Psoas muscle (tissue), 7 donors: ENCODE measurements at regions not wholly inside any gene's neighbourhood (a gene's known extent, or its start where the extent isn't known, plus 50 kb on each side); places are given as distances from the start of the nearest gene placed in this dataset.

ENCODE experiments used
- ATAC-seq, 4 donors: fragments of 200-7000 bp; cut with Tn5 transposase; one replicate each; pipeline ENCODE4 v1.9.1; 2020; ENCODE audit warnings: moderate library complexity in 3 of 4, mild to moderate bottlenecking in 2 of 4
- DNase-seq, 2 donors: peaks; one replicate each; pipeline ENCODE4 v3.0.0-alpha.2; 2020
- H3K27ac ChIP-seq: fragments of 200-600 bp; one replicate; pipeline ENCODE4 v1.8.0; 2022
- H3K27me3 ChIP-seq, 3 donors: fragments of 200-600 bp in 1 of 3; one replicate each; pipeline versions ENCODE4 v1.6.1 to v1.8.0; 2013 to 2022; ENCODE audit warnings: low read length in 2 of 3, mild to moderate bottlenecking in 2 of 3, moderate library complexity in 1 of 3; ENCODE audit not compliant: insufficient read depth in 3 of 3
- H3K36me3 ChIP-seq, 2 donors: fragments of 200-600 bp in 1 of 2; one replicate each; pipeline versions ENCODE4 v1.6.1 to v1.8.0; 2013 to 2022; ENCODE audit warnings: low read depth in 1 of 2, mild to moderate bottlenecking in 1 of 2, moderate library complexity in 1 of 2; ENCODE audit not compliant: insufficient read depth in 1 of 2
- H3K4me1 ChIP-seq: fragments of 200-600 bp; one replicate; pipeline ENCODE4 v1.8.0; 2022
- H3K4me3 ChIP-seq: fragments of 200-600 bp; one replicate; pipeline ENCODE4 v1.8.0; 2022; ENCODE audit warnings: mild to moderate bottlenecking
- H3K9me3 ChIP-seq: fragments of 200-600 bp; one replicate; pipeline ENCODE4 v1.8.0; 2022
- WGBS, 3 donors: extraction: QIAGEN DNeasy Blood & Tissue Kit; methylation state at CpG; one replicate each; pipeline versions ENCODE4 v1.1.6 to v1.1.7; 2013; 5-methylcytosine and 5-hydroxymethylcytosine counted together
- intact Hi-C, 2 donors: fragments of 100-400 bp; cut with DNase I; formaldehyde crosslinking; loops; one replicate each; pipeline versions ENCODE4 v1.11.0 to v1.14.2; 2022
- TF ChIP-seq, protein P1 (sequence below): fragments of 200-600 bp; IDR thresholded peaks from one replicate; pipeline ENCODE4 v1.8.0; 2022; ENCODE audit warnings: antibody characterized with exemption
- donor health status: healthy with polysubstance abuse.
- donor health status: DM: no; HTN: no; CAD: no; lungs with moderate emphysema.
- donor health status: Bipolar disorder and iron deficiency.
- donor health status: healthy.
- donor health status: DM: yes; HTN: yes; CAD: no.
- donor health status: DM: no; HTN: no; CAD: no.
- donor health status: DM: yes; HTN: yes; CAD: no.

DNA sequence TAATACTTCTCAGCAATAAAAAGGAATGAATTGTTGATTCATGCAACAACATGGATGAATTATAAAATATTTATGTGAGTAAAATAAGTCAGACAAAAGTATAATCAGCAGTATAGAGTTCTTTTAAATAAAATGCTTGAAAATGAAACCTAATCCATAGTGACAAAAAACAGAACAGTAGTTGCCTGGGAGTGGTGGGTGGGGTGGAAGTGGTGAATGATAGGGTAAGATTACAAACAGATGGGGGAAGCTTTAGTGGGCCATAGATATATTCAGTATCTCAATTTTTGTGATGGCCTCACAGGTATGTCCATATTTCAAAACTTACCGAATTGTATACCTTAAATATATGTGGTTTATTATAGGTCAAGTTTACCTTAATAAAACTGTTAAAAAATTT is 124.9 kb upstream of the UBL3 start:
- Histone ChIP-seq H3K4me1 (no peaks in the 10 kb centered on the region), H3K4me3 (no peak overlapping the region), H3K36me3 (no peaks in the 10 kb centered on the region), H3K9me3 (no peaks in the 10 kb centered on the region), H3K27ac (no peak overlapping the region), H3K27me3 (no peaks in the 10 kb centered on the region)
- intact Hi-C loops = no loop called here
- TF ChIP-seq, protein P1, sequence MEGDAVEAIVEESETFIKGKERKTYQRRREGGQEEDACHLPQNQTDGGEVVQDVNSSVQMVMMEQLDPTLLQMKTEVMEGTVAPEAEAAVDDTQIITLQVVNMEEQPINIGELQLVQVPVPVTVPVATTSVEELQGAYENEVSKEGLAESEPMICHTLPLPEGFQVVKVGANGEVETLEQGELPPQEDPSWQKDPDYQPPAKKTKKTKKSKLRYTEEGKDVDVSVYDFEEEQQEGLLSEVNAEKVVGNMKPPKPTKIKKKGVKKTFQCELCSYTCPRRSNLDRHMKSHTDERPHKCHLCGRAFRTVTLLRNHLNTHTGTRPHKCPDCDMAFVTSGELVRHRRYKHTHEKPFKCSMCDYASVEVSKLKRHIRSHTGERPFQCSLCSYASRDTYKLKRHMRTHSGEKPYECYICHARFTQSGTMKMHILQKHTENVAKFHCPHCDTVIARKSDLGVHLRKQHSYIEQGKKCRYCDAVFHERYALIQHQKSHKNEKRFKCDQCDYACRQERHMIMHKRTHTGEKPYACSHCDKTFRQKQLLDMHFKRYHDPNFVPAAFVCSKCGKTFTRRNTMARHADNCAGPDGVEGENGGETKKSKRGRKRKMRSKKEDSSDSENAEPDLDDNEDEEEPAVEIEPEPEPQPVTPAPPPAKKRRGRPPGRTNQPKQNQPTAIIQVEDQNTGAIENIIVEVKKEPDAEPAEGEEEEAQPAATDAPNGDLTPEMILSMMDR = no peak
- DNase-seq (no peak), ATAC-seq (no peak)
- 96 to 100% (median 100%) methylated on average over 1 of the region's 1 CpG for WGBS, 3 donors

- no peak for ATAC-seq
- 87 to 94% (median 93%) methylated on average over 5 of the region's 5 CpGs for WGBS, 3 donors
- H3K9me3 ChIP-seq = no peaks in the 10 kb centered on the region
- no peak overlapping the region for H3K27ac ChIP-seq
- no peaks in the 10 kb centered on the region for H3K36me3 ChIP-seq
- TF ChIP-seq, protein P1 = no peak
- no peak for DNase-seq
- H3K27me3 ChIP-seq = no peaks in the 10 kb centered on the region
- no peaks in the 10 kb centered on the region for H3K4me1 ChIP-seq
- intact Hi-C loops = no loop called here
- H3K4me3 ChIP-seq = no peak overlapping the region
These were observed 118.9 kb upstream of the UBL3 start for GRCh38 chr13:29969286-29969685.

DNA sequence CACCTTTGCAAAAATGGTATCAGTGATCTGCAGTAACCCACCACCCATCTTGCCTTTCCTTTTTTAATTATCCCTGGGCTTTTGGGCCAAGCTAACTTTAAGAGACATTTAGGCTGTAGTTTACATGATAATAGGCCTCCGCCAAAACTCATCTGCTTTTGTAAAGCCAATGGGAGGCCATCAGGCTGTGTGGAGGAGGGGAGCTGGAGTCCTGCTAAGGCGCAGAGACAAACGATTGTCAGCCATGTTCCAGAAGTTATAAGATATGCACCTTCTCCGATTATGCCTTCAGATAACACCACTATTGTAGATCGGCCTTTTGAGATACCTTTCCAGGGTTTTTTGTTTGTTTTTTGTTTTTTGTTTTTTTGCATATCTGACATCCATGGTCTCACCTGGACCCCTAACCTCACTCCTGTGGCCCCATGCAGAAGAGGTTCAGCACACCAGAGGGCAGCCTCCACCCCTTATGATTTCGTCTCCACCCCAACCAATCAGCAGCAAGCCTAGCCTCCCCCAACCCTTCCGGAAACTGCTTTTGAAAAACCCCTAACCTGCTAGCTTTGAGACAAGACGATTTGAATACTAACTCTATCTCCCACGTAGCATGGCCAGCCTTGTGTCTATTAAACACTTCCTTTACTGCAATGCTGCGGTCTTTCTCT is 113.9 kb upstream of the UBL3 start:
- no peak for DNase-seq
- intact Hi-C loops = no loop called here
- no peak for ATAC-seq

GRCh38 chr13:29963089-29963488 is 112.7 kb upstream of the UBL3 start:
- ATAC-seq (no peak), DNase-seq (no peak)
- Histone ChIP-seq H3K27ac (no peak overlapping the region), H3K36me3 (no peaks in the 10 kb centered on the region), H3K27me3 (no peaks in the 10 kb centered on the region), H3K4me3 (no peak overlapping the region), H3K9me3 (no peaks in the 10 kb centered on the region), H3K4me1 (no peaks in the 10 kb centered on the region)
- WGBS, 3 donors = 46 to 55% (median 50%) methylated on average over 3 of the region's 3 CpGs
- TF ChIP-seq, protein P1 = no peak
- intact Hi-C loops = no loop called here

More for the DNA sequence above, 113.9 kb upstream of the UBL3 start:
- TF ChIP-seq, protein P1 = no peak
- no peaks in the 10 kb centered on the region for H3K9me3 ChIP-seq
- H3K27me3 ChIP-seq = no peaks in the 10 kb centered on the region
- no peak overlapping the region for H3K27ac ChIP-seq
- no peaks in the 10 kb centered on the region for H3K36me3 ChIP-seq
- H3K4me3 ChIP-seq = no peak overlapping the region
- WGBS, 3 donors = 90 to 91% (median 91%) methylated on average over 10 of the region's 10 CpGs
- no peaks in the 10 kb centered on the region for H3K4me1 ChIP-seq
